GM18870 (cell line): ENCODE measurements at regions not wholly inside any gene's neighbourhood (a gene's known extent, or its start where the extent isn't known, plus 50 kb on each side); places are given as distances from the start of the nearest gene placed in this dataset.
"Not testable (repeated sequence)": the region's sequence is repeated elsewhere in the genome, so short reads cannot be mapped to it uniquely, and the experiment has no call there.

Source experiments
- ATAC-seq: cut with Tn5 transposase; IDR thresholded peaks from one replicate; pipeline ENCODE4 v1.9.1; 2021; ENCODE audit warnings: moderate library complexity; ENCODE audit not compliant: unreplicated experiment

DNA sequence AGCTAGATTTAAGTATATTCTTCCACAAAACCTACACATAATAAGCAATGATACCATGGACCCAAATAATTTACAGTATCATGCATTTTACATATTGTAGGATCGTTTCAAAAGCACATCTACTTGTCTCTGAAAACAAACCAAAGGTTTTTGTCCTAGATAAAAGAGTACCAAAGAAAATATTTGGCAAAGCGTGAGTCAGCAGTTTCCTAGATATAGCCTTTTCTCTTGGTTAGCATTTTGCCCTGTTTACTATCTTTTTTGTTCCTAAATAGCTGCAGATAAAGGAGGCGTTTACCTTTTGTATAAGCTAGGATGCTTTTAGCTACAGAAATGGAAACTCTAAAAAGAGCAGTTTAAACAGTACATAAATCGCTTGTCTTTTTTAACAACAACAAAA is 305.8 kb upstream of the GULP1 start:
- no peak for ATAC-seq

DNA sequence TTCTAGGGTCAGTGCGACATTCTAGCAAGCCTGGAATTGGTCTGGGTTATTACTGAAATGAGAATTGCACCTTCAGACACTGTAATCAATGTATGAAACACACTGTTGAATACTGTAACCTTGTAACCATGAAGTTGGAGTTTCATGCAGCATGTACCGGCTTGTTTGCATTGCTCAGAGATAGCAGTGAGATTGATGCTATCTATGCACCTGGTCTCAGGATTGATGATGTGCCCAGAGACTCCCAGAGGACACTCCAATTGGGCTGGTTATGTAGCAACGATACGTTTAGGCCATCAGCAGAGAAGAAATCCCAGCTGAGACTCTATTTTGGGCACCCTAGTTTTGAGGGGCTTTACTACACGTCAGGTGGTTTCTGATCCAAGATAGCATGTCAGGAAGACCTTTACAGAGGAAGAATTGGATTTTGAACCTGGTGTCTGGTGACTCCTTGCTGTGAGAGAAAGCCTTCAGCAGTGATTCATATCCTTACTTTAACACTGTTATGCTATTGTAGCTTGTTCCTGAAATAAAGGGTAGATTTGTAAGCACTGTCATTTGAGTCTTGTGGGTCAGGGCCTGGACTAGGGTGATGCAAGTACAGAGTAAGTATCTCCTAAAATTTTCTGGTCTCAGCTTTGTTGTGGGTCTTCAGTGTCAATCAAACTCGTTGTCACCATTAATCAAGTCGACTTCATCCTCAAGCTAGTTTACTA is 305.1 kb upstream of the GULP1 start:
- ATAC-seq: no peak

DNA sequence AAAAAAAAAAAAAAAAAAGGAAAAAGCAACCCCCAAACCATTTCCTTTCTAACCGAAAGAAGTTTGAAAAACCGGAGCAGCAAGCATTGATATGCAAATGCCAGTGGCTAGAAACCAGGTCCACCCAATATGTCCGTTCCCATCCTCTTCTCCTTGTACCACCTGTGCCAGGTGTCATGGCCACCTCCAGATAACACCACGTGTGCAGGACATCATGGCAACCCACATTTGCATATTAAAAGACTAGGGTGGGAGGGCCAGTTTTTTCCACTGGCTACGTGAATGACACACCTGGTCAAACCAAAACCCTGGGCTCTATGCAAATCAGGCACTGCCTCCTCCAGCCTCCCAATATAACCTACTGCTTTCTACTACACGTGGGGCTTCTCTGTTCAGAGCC is 303.3 kb upstream of the GULP1 start:
- no peak for ATAC-seq

DNA sequence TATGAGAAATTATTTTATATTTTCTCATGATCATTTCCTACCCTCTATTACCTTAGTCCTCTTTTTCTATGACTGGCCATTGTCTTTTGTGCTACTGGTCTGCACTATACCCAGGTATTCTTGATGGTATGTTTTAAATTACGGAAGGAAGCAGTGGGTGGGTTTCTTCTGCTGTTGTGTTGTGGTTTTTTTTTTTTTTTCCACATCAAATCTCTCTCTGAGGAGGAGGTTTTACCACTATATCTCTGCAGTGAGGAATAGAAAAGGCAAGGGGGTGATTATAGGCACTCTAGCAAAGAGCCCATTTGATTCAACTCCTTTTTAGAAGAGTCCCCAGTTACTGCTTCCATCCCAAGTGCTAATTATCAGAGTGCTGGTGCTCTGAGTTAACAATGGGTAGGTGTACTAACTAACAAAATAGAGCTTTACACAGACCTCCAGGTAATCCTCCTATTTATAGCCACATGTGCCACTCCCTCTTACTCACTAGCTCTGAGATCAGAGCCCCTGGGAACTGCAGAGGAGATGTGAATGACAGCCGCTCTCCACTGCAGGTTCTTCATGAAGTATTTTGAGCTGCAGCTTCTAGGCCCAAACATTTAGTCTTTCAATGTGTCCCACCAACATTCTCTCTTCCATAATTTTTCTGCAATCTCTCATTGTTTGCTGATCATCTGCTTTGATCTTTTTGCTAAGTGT is 301.6 kb upstream of the GULP1 start:
- ATAC-seq: no peak

DNA sequence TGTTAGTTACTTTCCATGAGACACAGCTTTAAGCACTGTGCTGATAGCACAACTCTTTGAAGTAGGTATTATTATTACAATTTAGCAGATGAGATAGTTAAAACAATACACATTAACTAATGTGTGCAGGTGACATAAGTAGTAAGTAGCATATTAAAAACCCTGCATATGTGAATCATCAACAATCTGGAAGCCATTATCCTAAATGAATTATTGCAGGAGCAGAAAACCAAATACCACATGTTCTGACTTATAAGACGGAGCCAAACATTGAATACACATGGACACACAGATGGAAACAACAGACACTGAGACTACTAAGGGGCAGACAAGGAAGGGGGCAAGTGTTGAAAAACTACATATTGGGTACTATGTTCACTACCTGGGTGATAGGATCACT is 300.3 kb upstream of the GULP1 start:
- no peak for ATAC-seq

DNA sequence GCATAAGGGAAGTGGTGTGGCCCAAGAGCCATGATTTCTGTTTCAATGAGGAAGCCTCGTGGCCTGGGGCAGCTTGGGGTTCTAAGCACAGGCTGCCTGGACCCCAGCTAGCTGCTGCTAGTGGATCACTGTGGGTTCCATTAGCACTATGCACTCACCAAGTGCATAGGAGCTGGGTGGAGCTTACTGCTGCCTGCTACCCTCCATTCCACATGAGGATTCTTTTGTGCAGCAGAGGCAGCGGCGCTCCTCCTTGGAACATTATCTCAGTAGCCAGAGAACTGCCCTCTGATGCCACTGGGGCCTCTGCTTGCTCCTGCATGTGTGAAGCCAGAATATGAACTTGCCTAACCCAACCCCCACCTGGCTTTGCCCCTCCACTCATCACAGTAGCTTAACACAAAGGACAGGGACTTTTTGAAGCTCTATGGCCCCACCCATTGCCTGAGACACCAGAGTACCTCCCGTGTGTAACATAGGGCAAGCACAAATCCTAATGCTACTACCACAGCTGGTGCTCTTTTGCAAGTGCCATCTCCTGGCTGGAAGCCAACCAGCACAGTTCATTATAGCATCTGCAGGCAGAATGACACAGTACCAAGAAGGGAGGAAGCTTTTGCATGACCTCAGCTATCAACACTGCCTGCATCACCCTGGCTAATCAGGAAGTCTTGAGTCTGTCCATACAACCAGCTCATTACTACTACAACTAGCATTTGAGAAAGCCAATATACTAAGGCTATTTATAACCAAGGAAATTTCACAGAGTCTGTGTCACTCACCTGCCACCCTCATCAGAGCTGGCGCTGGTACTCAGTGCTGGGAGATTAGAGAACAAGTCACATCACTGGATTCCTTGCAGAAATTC is 297.0 kb upstream of the GULP1 start:
- ATAC-seq: peak; percentile 44

DNA sequence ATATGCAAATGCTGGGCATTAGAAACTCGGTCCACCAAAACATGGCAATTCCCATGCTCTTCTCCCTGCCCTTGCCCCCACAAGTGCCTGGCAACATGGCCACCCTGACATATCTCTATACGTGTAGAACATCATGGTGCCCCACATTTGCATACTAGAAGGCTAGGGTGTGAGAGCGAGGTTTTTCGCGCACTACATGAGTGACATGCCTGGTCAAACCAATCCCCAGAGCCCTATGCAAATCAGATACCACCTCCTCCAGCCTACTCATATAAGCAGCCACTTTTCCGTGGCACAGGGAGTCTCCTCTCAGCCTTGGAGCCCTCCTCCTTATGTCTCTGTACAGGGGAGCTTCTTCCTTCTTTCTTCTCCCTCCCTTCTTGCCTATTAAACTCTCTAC is 296.1 kb upstream of the GULP1 start:
- ATAC-seq: no peak

DNA sequence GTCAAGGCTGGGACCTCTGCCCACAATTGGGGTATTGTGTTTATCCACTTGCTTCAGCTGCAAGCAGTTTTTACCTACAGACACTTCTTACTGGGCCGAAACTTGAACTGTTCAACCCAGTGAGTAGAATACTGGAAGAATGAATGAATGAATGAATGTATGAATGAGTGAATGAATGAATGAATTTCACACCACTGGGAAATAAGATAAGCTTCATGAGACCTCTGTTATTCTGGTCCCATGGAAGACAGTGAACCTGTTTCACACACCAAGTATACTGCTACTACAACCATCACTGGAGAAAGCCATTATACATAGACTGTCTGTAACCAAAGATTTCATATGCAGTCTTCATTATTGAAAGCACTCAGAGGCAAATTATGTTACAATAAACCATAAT is 295.0 kb upstream of the GULP1 start:
- no peak for ATAC-seq

DNA sequence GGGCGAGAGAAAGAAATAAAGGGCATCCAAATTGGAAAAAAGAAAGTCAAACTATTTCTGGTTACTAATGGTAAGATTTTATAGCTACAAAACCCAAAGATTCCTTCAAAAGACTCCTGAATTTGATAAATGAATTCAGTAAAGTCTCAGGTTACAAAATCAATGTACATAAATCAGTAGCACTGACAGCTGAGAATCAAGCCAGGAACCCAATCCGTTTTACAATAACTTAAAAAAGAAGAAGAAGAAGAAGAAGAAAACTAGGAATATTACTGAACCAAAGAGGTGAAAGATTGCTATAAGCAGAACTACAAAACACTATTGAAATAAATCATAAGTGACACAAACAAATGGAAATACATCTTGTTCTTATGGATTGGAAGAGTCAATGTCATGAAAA is 291.5 kb upstream of the GULP1 start:
- no peak for ATAC-seq

DNA sequence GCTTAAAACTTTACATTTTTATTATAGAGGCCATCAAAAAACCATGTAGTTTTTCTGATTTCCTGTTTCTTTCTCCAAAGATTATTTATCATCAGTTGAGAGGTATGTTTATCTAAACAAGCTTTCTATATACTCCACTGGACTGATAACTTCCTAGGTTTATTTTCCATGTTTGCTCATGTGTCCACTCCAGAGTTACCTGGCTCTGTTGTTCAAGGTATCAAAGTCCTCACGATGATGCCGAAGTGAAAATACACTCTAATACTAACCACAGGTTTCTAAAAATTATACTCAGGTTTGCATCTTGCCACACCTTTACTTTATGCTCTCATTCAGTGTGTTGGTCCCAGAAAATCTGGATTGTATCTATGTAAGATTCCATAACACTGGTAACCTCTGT is 287.9 kb upstream of the GULP1 start:
- ATAC-seq: no peak

DNA sequence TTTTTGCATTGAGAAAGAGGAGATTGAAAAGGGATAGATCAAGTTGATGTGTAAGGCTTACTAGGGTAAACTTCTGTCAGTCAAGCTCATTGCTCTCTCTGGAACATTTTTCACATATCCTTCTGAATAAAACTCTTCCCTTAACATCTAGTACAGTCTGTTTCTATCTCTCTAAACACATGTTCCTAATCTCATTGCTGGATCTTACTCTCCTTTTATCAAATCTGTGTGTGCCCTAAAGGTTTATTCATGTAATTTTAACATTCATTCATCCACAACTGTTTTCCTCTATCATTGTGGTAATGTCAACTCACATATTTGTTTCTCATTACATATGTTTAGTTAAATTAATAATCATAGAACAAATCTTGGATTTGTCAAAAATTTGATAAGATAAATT is 277.9 kb upstream of the GULP1 start:
- no peak for ATAC-seq

DNA sequence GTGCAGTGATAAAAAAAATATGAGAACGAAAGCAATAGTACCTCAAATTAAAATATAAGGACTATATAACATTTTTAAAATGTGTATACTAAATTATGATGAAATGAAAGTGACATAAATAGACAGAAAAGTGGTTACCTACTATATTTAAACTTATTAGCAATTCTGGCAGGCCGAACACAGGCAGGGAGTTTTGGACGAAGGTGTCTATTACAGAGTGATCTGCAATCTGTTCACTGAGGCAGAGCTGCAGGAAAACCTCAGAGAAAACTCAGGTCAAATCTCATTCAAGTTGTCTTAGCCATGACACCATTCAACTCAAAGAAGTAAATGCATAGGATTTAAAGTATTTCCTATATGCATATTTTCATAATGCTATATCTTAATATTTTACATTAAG is 274.8 kb upstream of the GULP1 start:
- ATAC-seq: no peak

DNA sequence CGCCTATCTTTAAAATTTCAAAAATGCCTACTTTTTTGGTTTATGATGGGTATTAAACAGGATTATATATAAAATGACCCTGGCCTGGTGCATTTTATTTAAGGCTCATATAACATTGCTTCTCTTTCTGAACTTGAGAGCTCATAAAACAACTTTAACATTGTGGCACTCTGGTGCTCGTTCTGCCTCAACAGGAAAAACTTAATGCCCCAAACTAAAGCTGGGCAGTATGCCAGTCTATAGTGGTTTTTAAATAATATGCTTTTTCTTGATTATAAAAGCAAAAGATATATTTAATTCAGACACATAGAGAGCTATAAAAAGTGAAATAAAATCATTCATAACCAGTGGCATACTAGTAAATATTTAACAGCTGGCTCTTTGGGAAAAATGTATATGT is 269.3 kb upstream of the GULP1 start:
- no peak for ATAC-seq

DNA sequence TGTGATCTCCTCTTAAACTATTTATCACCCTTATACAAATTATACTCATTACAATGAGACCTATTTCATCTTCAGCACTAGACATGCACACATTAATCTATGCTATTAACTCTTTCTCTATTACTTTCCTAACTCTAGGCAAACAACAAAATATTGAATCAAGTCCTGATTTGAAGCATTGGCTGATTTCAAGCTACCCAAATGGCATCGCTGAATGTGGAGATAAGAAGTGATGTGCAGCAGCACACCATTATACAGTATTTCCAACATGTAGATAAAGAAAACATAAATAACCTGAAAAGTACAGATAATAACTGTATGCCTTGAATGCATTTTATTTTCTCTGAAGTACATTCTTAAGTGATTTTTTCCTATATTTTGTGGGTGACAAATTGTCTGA is 268.6 kb upstream of the GULP1 start:
- no peak for ATAC-seq

DNA sequence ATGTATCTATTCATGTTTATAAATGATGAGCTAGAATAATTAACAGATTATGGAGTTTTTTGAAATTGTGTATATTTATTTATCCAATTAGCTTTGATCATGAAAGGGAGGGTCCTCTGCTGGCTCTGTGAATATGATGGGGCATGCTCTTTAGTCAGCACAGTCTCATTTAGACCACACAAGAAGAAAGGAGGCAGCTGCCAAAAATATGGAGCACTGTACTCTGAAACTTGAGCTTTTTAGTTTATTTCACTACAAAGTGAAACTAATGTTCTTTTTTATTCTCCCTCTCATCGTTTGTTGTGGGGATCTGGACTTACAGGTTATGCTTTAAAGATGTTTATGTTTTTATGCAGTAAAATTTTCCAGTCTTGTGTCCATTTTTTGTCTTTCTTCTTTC is 266.9 kb upstream of the GULP1 start:
- no peak for ATAC-seq

DNA sequence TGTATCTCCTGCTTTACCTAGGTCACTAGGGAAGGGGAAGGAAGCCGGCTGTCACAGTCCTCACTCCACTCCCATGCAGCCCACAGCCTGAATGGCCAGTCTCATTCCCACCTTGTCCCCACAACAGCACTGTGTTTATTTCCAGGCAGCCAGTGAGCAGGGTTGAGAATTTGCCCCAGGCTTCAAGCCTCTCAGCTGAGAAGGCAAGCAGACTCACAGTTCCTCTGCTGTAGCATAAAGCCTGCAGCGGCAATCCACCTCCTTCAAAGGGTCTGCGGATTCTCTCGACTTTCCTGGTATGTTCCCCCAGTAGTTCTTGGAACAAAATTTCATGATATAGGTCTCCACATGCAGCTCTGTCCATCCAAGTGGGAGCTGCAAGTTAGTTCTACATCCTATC is 262.9 kb upstream of the GULP1 start:
- ATAC-seq: no peak

DNA sequence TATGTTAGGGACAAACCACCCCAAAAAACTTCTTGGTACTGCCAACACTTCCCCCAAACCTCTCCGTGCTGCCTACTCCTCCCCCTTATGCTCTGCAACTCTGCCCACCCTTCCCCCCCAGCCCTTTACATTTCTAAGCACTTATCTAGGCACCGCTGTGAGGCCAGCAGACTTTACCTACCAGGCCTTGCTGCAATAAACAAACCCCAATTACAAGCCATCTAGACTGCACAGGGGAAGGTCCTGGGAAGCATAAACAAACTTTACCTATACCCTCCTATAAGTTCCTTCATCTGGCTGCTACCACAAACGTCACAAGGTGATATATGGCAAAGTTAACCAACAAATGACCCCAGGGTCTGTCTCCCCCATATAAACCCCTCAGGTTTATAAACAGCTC is 259.4 kb upstream of the GULP1 start:
- no peak for ATAC-seq

DNA sequence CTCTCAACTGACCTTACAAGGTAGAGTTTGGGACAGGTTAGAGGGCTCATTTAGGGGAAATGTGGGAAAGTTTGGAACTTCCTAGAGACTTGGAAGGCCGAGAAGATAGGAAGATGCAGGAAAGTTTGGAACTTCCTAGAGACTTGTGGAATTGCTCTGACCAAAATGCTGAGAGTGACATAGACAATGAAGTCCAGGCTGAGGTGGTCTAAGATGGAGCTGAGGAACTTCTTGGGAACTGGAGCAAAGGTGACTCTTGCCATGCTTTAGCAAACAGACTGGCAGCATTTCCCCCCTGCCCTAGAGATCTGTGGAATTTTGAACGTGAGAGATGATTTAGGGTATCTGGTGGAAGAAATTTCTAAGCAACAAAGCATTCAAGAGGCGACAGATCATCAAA is 258.9 kb upstream of the GULP1 start:
- ATAC-seq: no peak

DNA sequence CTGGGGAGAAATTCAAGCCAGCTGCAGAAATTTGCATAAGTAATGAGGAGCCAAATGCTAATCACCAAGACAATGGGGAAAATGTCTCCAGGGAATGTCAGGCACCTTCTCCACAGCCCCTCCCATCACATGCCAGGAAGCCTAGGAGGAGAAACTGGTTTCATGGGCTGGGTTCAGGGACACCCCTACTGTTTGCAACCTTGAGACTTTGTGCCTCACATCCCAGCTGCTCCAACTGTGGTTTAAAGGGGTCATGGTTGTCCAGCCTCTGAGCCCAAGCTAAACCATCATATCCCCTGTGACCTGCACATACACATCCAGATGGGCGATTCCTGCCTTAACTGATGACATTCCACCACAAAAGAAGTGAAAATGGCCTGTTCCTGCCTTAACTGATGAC is 258.4 kb upstream of the GULP1 start:
- ATAC-seq: not testable (repeated sequence)

DNA sequence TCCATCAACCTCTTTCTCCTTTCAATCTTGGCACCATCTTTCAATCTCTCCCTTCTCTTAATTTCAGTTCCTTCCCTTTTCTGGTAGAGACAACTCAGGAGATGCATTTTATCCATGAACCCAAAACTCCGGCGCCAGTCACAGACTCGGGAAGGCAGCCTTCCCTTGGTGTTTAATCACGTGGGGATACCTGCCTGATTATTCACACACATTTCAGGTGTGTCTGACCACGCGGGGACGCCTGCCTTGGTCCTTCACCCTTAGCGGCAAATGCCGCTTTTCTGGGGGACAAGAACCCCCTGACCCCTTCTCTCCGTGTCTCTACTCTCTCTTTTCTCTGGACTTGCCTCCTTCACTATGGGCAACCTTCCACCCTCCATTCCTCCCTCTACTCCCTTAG is 257.6 kb upstream of the GULP1 start:
- ATAC-seq: not testable (repeated sequence)

DNA sequence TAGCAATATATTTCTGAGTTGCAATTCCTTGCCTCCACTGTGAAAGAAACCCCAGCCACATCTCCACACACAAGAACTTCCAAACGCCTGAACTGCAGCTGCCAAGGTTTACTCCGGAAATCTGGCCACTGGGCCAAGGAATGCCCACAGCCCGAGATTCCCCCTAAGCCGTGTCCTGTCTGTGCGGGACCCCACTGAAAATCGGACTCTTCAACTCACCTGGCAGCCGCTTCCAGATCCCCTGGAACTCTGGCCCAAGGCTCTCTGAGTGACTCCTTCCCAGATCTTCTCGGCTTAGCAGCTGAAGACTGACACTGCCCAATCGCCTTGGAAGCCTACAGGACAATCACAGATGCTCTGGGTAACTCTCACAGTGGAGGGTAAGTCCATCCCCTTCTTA is 256.3 kb upstream of the GULP1 start:
- ATAC-seq: not testable (repeated sequence)

DNA sequence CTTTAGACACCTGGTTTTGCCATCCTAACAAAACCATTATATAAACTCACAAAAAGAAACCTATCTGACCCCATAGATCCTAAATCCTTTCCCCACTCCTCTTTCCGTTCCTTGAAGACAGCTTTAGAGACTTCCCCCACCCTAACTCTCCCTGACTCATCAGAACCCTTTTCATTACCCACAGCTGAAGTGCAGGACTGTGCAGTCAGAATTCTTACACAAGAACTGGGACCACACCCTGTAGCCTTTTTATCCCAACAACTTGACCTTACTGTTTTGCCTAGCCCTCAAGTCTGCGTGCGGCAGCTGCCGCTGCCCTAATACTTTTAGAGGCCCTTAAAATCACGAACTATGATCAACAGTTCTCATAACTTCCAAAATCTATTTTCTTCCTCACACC is 254.9 kb upstream of the GULP1 start:
- ATAC-seq: not testable (repeated sequence)
